H1 (cell line): ENCODE measurements at regions not wholly inside any gene's neighbourhood (a gene's known extent, or its start where the extent isn't known, plus 50 kb on each side); places are given as distances from the start of the nearest gene placed in this dataset.

Source experiments
- CTCF ChIA-PET: fragments of 300-600 bp; sonication (Branson Sonifier 250); formaldehyde crosslinking; loops from one replicate; lab custom pipeline; 2021; ENCODE audit not compliant: partially characterized antibody; lab: Charles Lee
- POLR2A ChIA-PET: fragments of 300-600 bp; sonication (Branson Sonifier 250); formaldehyde crosslinking; loops from one replicate; lab custom pipeline; 2021; ENCODE audit warnings: inconsistent platforms; ENCODE audit not compliant: partially characterized antibody; lab: Charles Lee
- DNase-seq, 2 experiments: peaks; one replicate each; pipeline versions ENCODE4 v3.0.0 to v3.0.0-alpha.2; 2010 to 2022; ENCODE audit warnings: low spot score in 2 of 2, low read depth in 1 of 2, mixed read lengths in 1 of 2
- FAIRE-seq: peaks from 2 replicates; lab custom pipeline; 2011; peaks lifted over from hg19 to GRCh38; lab: Jason Lieb, UNC
- H2AFZ ChIP-seq: 2 replicates; pipeline ENCODE4 v1.8.1; 2012; ENCODE audit warnings: low read length, inconsistent platforms
- H2AK5ac ChIP-seq: 2 replicates; pipeline ENCODE4 v1.6.1; 2013; ENCODE audit warnings: low read depth, low read length
- H2BK120ac ChIP-seq: replicated peaks from 2 replicates; pipeline ENCODE3; 2013; ENCODE audit warnings: low read depth, low read length, inconsistent platforms
- H2BK12ac ChIP-seq: 2 replicates; pipeline ENCODE4 v1.6.1; 2013; ENCODE audit warnings: low read depth, low read length
- H2BK15ac ChIP-seq: 2 replicates; pipeline ENCODE4 v1.6.1; 2013; ENCODE audit warnings: low read length
- H2BK20ac ChIP-seq: 2 replicates; pipeline ENCODE4 v1.6.1; 2013; ENCODE audit warnings: low read length
- H2BK5ac ChIP-seq: 2 replicates; pipeline ENCODE4 v1.6.1; 2013; ENCODE audit warnings: low read depth, low read length
- H3K14ac ChIP-seq: 2 replicates; pipeline ENCODE4 v1.6.1; 2013; ENCODE audit warnings: inconsistent platforms; ENCODE audit not compliant: insufficient read length
- H3K18ac ChIP-seq: 2 replicates; pipeline ENCODE4 v1.6.1; 2013; ENCODE audit warnings: low read length; ENCODE audit errors: extremely low read depth
- H3K23ac ChIP-seq: 2 replicates; pipeline ENCODE4 v1.6.1; 2013; ENCODE audit warnings: inconsistent platforms; ENCODE audit not compliant: insufficient read length
- H3K23me2 ChIP-seq: 2 replicates; pipeline ENCODE4 v1.6.1; 2013; ENCODE audit warnings: low read depth, low read length
- H3K27ac ChIP-seq: 2 replicates; pipeline ENCODE4 v1.6.1; 2011; ENCODE audit warnings: low read depth, low read length, inconsistent platforms
- H3K27me3 ChIP-seq, 4 experiments: replicated peaks in 1 of 4; 1 replicate in 1 of 4; 2 replicates in 3 of 4; pipeline versions ENCODE4 v1.6.1 to v1.8.1; 2011 to 2013; ENCODE audit warnings: low read length in 3 of 4, mild to moderate bottlenecking in 3 of 4, inconsistent platforms in 2 of 4, mixed read lengths in 2 of 4, moderate library complexity in 1 of 4; ENCODE audit not compliant: control insufficient read depth in 3 of 4, insufficient read depth in 3 of 4; ENCODE audit errors: extremely low read depth in 1 of 4
- H3K36me3 ChIP-seq, 4 experiments: 2 replicates each; pipeline versions ENCODE4 v1.6.1 to v1.8.1; 2011 to 2013; ENCODE audit warnings: mild to moderate bottlenecking in 4 of 4, low read length in 3 of 4, moderate library complexity in 2 of 4, control low read depth in 1 of 4, inconsistent platforms in 1 of 4; ENCODE audit not compliant: insufficient read depth in 4 of 4, control insufficient read depth in 2 of 4
- H3K4ac ChIP-seq: replicated peaks from 2 replicates; pipeline ENCODE3; 2013; ENCODE audit warnings: low read length, low read depth, mixed read lengths, inconsistent platforms; ENCODE audit not compliant: insufficient read length
- H3K4me1 ChIP-seq, 4 experiments: replicated peaks in 1 of 4; 1 replicate in 1 of 4; 2 replicates in 3 of 4; pipeline versions ENCODE4 v1.6.1 to v1.8.1; 2011 to 2013; ENCODE audit warnings: low read length in 3 of 4, inconsistent platforms in 2 of 4, mixed read lengths in 1 of 4; ENCODE audit not compliant: insufficient read depth in 4 of 4, control insufficient read depth in 3 of 4
- H3K4me2 ChIP-seq, 2 experiments: 2 replicates each; pipeline versions ENCODE4 v1.6.1 to v1.8.1; 2011 to 2013; ENCODE audit warnings: low read depth in 2 of 2, low read length in 2 of 2, control low read depth in 1 of 2, inconsistent platforms in 1 of 2, mild to moderate bottlenecking in 1 of 2; ENCODE audit not compliant: insufficient read depth in 1 of 2
- H3K4me3 ChIP-seq, 4 experiments: fragments of 200-600, 300-600 bp in 1 of 4; sonication (generic), shearing (Covaris generic), sonication (Bioruptor Twin) in 1 of 4; 2 replicates each; pipeline versions ENCODE4 v1.5.1 to v1.8.1; 2011 to 2016; ENCODE audit warnings: low read length in 4 of 4, low read depth in 3 of 4, control low read depth in 2 of 4, inconsistent platforms in 2 of 4, mild to moderate bottlenecking in 2 of 4, mixed read lengths in 1 of 4, moderate library complexity in 1 of 4; ENCODE audit not compliant: insufficient read depth in 2 of 4; ENCODE audit errors: extremely low read depth in 1 of 4
- H3K56ac ChIP-seq: replicated peaks from 2 replicates; pipeline ENCODE3; 2013; ENCODE audit warnings: low read depth, mild to moderate bottlenecking, mixed read lengths, low read length, inconsistent platforms; ENCODE audit not compliant: insufficient read length
- H3K79me1 ChIP-seq: 2 replicates; pipeline ENCODE4 v1.6.1; 2013; ENCODE audit warnings: low read depth, low read length, control low read depth
- H3K79me2 ChIP-seq, 2 experiments: 2 replicates each; pipeline versions ENCODE4 v1.6.1 to v1.8.1; 2012 to 2013; ENCODE audit warnings: low read length in 2 of 2, mild to moderate bottlenecking in 2 of 2, inconsistent platforms in 1 of 2; ENCODE audit not compliant: insufficient read depth in 2 of 2, control insufficient read depth in 1 of 2
- H3K9ac ChIP-seq, 4 experiments: replicated peaks in 1 of 4; 1 replicate in 1 of 4; 2 replicates in 3 of 4; pipeline versions ENCODE4 v1.6.1 to v1.8.1; 2011 to 2013; ENCODE audit warnings: low read depth in 3 of 4, low read length in 3 of 4, control low read depth in 2 of 4, mild to moderate bottlenecking in 2 of 4, moderate library complexity in 2 of 4, inconsistent platforms in 1 of 4; ENCODE audit errors: extremely low read depth in 1 of 4
- H3K9me3 ChIP-seq, 2 experiments: 2 replicates each; pipeline versions ENCODE4 v1.6.1 to v1.8.1; 2012 to 2013; ENCODE audit warnings: mild to moderate bottlenecking in 2 of 2, moderate library complexity in 2 of 2, control low read depth in 1 of 2, inconsistent platforms in 1 of 2, low read depth in 1 of 2, low read length in 1 of 2, mixed read lengths in 1 of 2; ENCODE audit not compliant: insufficient read depth in 2 of 2
- H4K20me1 ChIP-seq, 2 experiments: replicated peaks in 1 of 2; 2 replicates each; pipeline versions ENCODE3 to v1.8.1; 2011 to 2013; ENCODE audit warnings: inconsistent platforms in 2 of 2, low read length in 2 of 2, mild to moderate bottlenecking in 1 of 2; ENCODE audit not compliant: insufficient read depth in 2 of 2, control insufficient read depth in 1 of 2
- H4K5ac ChIP-seq: 2 replicates; pipeline ENCODE4 v1.6.1; 2013; ENCODE audit warnings: low read length, low read depth, mixed read lengths, inconsistent platforms; ENCODE audit not compliant: insufficient read length
- H4K8ac ChIP-seq: 2 replicates; pipeline ENCODE4 v1.8.0; 2013; ENCODE audit warnings: mild to moderate bottlenecking, moderate library complexity, low read length, inconsistent platforms; ENCODE audit not compliant: insufficient read depth; ENCODE audit errors: extremely low read depth
- H4K91ac ChIP-seq: replicated peaks from 2 replicates; pipeline ENCODE3; 2013; ENCODE audit warnings: low read length, mixed read lengths, inconsistent platforms; ENCODE audit not compliant: insufficient read length
- BRCA1 ChIP-seq: IDR thresholded peaks from 2 replicates; pipeline ENCODE4 v1.6.1; 2012; ENCODE audit warnings: low read depth, low read length, improper control_type of control experiment
- CREB1 ChIP-seq: IDR thresholded peaks from 2 replicates; pipeline ENCODE4 v1.6.1; 2012; ENCODE audit warnings: inconsistent platforms
- TCF12 ChIP-seq: IDR thresholded peaks from 2 replicates; pipeline ENCODE4 v1.6.1; 2011; ENCODE audit warnings: low read depth, mild to moderate bottlenecking, low read length
- TEAD4 ChIP-seq: IDR thresholded peaks from 2 replicates; pipeline ENCODE4 v1.6.1; 2012; ENCODE audit warnings: low read depth, low read length, inconsistent platforms, mixed read lengths
- WGBS, 2 experiments: shearing (Covaris generic) in 1 of 2; methylation state at CpG; one replicate each; pipeline versions ENCODE4 v1.1.6 to v1.1.7; 2013 to 2015; ENCODE audit warnings: low lambda C conversion rate in 2 of 2, mixed read lengths in 2 of 2, inconsistent platforms in 1 of 2, low coverage in 1 of 2, missing lambda C conversion rate in 1 of 2; ENCODE audit not compliant: insufficient replicate concordance in 2 of 2, insufficient coverage in 1 of 2, insufficient read length in 1 of 2; ENCODE audit errors: extremely low coverage in 1 of 2, missing lambda C conversion rate in 1 of 2; 5-methylcytosine and 5-hydroxymethylcytosine counted together

GRCh38 chr6:140594806-140595128 lies 1220.3 kb upstream of the CITED2 start:
- H4K91ac ChIP-seq: no peak overlapping the region
- H3K9me3 ChIP-seq: peaks cover 0 to 4% of the 10 kb centered on the region in 2 experiments; a peak in 1 of 4 replicates
- no peak overlapping the region for H3K9ac ChIP-seq
- H3K27ac ChIP-seq: no peak overlapping the region
- H2BK20ac ChIP-seq: no peak overlapping the region
- H3K4me1 ChIP-seq: no peaks in the 10 kb centered on the region
- no peaks in the 10 kb centered on the region for H4K20me1 ChIP-seq
- no peak for TF ChIP-seq CREB1
- TF ChIP-seq BRCA1: no peak
- no peak for TF ChIP-seq TEAD4
- TF ChIP-seq TCF12: no peak
- H3K23ac ChIP-seq: no peak overlapping the region
- H3K18ac ChIP-seq: no peak overlapping the region
- no peak overlapping the region for H4K8ac ChIP-seq
- no peak overlapping the region for H3K14ac ChIP-seq
- ChIA-PET POLR2A (no interaction called here), CTCF (interaction anchor here (1.8 kb wide), 1 partner anchor 21 kb away, joined by 4 read pairs; no protein-coding TSS in a partner anchor)
- no peak overlapping the region for H3K4me2 ChIP-seq
- no peak overlapping the region for H2BK12ac ChIP-seq
- DNase-seq: no peak
- 91% methylated on average over 1 of the region's 1 CpG; no CpG with 5 or more reads in 1 of the 2 experiments for WGBS, 2 experiments
- FAIRE-seq: no peak
- no peak overlapping the region for H4K5ac ChIP-seq
- no peak overlapping the region for H3K56ac ChIP-seq
- H3K79me2 ChIP-seq: no peaks in the 10 kb centered on the region
- H3K23me2 ChIP-seq: no peaks in the 10 kb centered on the region; the same call in 1 of the 2 replicates
- no peak overlapping the region for H2AFZ ChIP-seq
- no peak overlapping the region for H2AK5ac ChIP-seq
- H3K4me3 ChIP-seq: no peak overlapping the region
- no peaks in the 10 kb centered on the region for H3K27me3 ChIP-seq
- H3K36me3 ChIP-seq: no peaks in the 10 kb centered on the region
- no peak overlapping the region for H3K4ac ChIP-seq
- no peak overlapping the region for H2BK15ac ChIP-seq
- H2BK120ac ChIP-seq: no peak overlapping the region
- H3K79me1 ChIP-seq: no peaks in the 10 kb centered on the region
- no peak overlapping the region for H2BK5ac ChIP-seq
